MCF 10A (cell line): ENCODE measurements at regions not wholly inside any gene's neighbourhood (a gene's known extent, or its start where the extent isn't known, plus 50 kb on each side); places are given as distances from the start of the nearest gene placed in this dataset.

Experiments
- BruUV-seq: library from RNA; stranded (reverse); fragments of 400-500 nt; replicated peaks from 2 replicates; lab custom pipeline; 2021; lab: Mats Ljungman, UMichigan
- CTCF ChIA-PET: fragments of 300-600 bp; sonication (Branson Sonifier 250); formaldehyde crosslinking; extraction: SDS; loops from one replicate; lab custom pipeline; 2021; ENCODE audit warnings: antibody characterized with exemption, inconsistent platforms; lab: Yijun Ruan, JAX
- POLR2A ChIA-PET: fragments of 300-600, 350-650 bp; sonication (Branson Sonifier 250); formaldehyde crosslinking; extraction: SDS; loops from one replicate; lab custom pipeline; 2020; ENCODE audit warnings: antibody characterized with exemption, inconsistent platforms; lab: Yijun Ruan, JAX
- DNase-seq: peaks from one replicate; pipeline ENCODE4 v3.0.0-alpha.2; 2018; ENCODE audit not compliant: unreplicated experiment
- H3K27ac Mint-ChIP-seq: one replicate; pipeline ENCODE4 v1.8.0; 2022; ENCODE audit warnings: mild to moderate bottlenecking, low read depth, mixed read lengths; ENCODE audit not compliant: unreplicated experiment
- H3K27me3 Mint-ChIP-seq: one replicate; pipeline ENCODE4 v1.8.0; 2022; ENCODE audit warnings: mixed read lengths; ENCODE audit not compliant: insufficient read depth, unreplicated experiment
- H3K36me3 Mint-ChIP-seq: one replicate; pipeline ENCODE4 v1.8.0; 2022; ENCODE audit warnings: mild to moderate bottlenecking, moderate library complexity, mixed read lengths; ENCODE audit not compliant: insufficient read depth, unreplicated experiment
- H3K4me1 Mint-ChIP-seq: one replicate; pipeline ENCODE4 v1.8.0; 2022; ENCODE audit warnings: mixed read lengths; ENCODE audit not compliant: insufficient read depth, unreplicated experiment
- H3K4me3 Mint-ChIP-seq: one replicate; pipeline ENCODE4 v1.8.0; 2022; ENCODE audit warnings: mild to moderate bottlenecking, moderate library complexity, mixed read lengths; ENCODE audit not compliant: unreplicated experiment
- H3K9me3 Mint-ChIP-seq: one replicate; pipeline ENCODE4 v1.8.0; 2022; ENCODE audit warnings: mixed read lengths; ENCODE audit not compliant: unreplicated experiment
- CTCF ChIP-seq: fragments of 200-600 bp; IDR thresholded peaks from one replicate; pipeline ENCODE4 v1.8.0; 2022; ENCODE audit warnings: antibody characterized with exemption, mild to moderate bottlenecking; ENCODE audit not compliant: unreplicated experiment
- intact Hi-C: fragments of 100-400 bp; cut with micrococcal nuclease; formaldehyde crosslinking; loops from 2 replicates; pipeline ENCODE4 v1.14.1; 2022

- Mint-ChIP-seq H3K4me3 (no peak overlapping the region), H3K36me3 (no peaks in the 10 kb centered on the region), H3K4me1 (no peaks in the 10 kb centered on the region), H3K9me3 (no peaks in the 10 kb centered on the region), H3K27me3 (peaks cover 49% of the 10 kb centered on the region), H3K27ac (no peak overlapping the region)
- BruUV-seq = no TSS peak
- ChIA-PET POLR2A (no interaction called here), CTCF (interaction anchor here (0.5 kb wide), 1 partner anchor 88 kb away, joined by 3 read pairs; no protein-coding TSS in a partner anchor)
- DNase-seq = no peak
- no peak for TF ChIP-seq CTCF
- intact Hi-C loops = no loop called here
These were observed 398.8 kb downstream of the ZSWIM6 start for GRCh38 chr5:61730866-61731265.

DNA sequence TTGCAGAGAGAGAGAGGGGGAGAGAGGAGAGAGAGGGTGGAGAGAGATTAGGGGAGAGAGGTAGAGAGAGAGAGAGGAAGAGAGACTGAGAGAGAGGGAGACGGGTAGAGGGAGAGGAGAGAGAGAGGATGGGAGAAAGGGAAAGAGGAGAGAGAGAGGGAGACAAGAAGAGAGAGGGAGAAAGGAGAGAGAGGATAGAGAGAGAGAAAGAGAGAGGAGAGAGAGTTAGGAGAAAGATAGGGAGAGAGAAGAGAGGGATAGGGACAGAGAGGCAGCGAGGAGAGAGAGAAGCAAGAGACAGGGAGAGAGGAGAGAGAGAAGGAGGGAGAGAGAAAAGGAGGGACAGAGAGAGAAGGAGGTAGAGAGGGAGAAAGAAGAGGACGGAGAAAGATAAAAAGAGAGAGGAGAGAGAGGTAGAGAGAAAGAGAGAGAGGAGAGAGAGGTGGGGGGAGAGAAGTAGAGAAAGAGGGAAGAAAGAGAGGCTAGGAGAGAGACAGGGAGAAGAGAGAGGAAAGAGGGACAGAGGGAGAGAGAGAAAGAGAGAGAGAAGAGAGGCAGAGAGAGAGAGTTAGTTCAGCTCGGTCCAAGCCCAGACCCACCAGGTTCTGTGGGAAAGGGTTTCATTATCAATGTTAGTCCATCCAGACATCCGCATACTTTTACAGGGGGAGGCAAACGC is 399.3 kb downstream of the ZSWIM6 start:
- no peak for TF ChIP-seq CTCF
- H3K4me3 Mint-ChIP-seq = no peak overlapping the region
- BruUV-seq = no TSS peak
- intact Hi-C loops = no loop called here
- no peak for DNase-seq
- H3K27me3 Mint-ChIP-seq = peaks cover 44% of the 10 kb centered on the region
- ChIA-PET CTCF (interaction anchor here (0.5 to 0.7 kb wide), 2 partner anchors 12 to 88 kb away, joined by 3 read pairs; no protein-coding TSS in a partner anchor), POLR2A (no interaction called here)
- no peaks in the 10 kb centered on the region for H3K36me3 Mint-ChIP-seq
- no peak overlapping the region for H3K27ac Mint-ChIP-seq
- no peaks in the 10 kb centered on the region for H3K4me1 Mint-ChIP-seq
- H3K9me3 Mint-ChIP-seq = no peaks in the 10 kb centered on the region

- H3K9me3 Mint-ChIP-seq = no peaks in the 10 kb centered on the region
- BruUV-seq = no TSS peak
- H3K27ac Mint-ChIP-seq = no peak overlapping the region
- intact Hi-C loops = no loop called here
- TF ChIP-seq CTCF = no peak
- H3K36me3 Mint-ChIP-seq = no peaks in the 10 kb centered on the region
- ChIA-PET CTCF (interaction anchor here (0.7 kb wide), 1 partner anchor 13 kb away, joined by 3 read pairs; no protein-coding TSS in a partner anchor), POLR2A (no interaction called here)
- peaks cover 43% of the 10 kb centered on the region for H3K27me3 Mint-ChIP-seq
- H3K4me1 Mint-ChIP-seq = no peaks in the 10 kb centered on the region
- DNase-seq = no peak
- no peak overlapping the region for H3K4me3 Mint-ChIP-seq
These were observed 399.9 kb downstream of the ZSWIM6 start for GRCh38 chr5:61731946-61732314.

DNA sequence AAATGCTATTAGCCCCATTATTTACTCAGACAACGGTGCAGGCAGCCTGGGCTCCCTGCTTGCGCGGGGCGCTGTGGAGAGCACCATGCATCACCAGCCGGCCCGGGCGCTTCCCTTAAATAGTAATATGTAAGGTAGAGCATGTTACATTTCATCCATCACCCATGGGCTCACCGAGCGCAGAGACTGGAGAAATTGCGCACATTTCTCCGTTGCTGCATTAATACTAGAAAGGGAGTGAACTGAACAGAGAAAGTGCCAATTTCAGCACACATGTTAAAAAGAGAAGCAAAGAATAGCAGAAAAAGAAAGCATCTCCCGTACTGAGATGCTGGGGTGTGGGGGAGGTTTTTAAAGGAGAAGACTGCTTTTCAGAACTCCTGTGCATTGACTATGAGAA is 400.3 kb downstream of the ZSWIM6 start:
- Mint-ChIP-seq H3K27me3 (peaks cover 43% of the 10 kb centered on the region), H3K4me3 (no peak overlapping the region), H3K36me3 (no peaks in the 10 kb centered on the region), H3K9me3 (no peaks in the 10 kb centered on the region), H3K4me1 (no peaks in the 10 kb centered on the region), H3K27ac (no peak overlapping the region)
- POLR2A ChIA-PET = no interaction called here
- BruUV-seq = no TSS peak
- no peak for TF ChIP-seq CTCF
- DNase-seq = no peak
- intact Hi-C loops = no loop called here
- CTCF ChIA-PET = no interaction called here
